RWPE1 (cell line): ENCODE measurements at regions not wholly inside any gene's neighbourhood (a gene's known extent, or its start where the extent isn't known, plus 50 kb on each side); places are given as distances from the start of the nearest gene placed in this dataset.

Source experiments
- CTCF ChIA-PET: fragments of 350-600 bp; sonication (Branson Sonifier 250); formaldehyde crosslinking; extraction: SDS; loops from one replicate; lab custom pipeline; 2021; lab: Yijun Ruan, JAX
- POLR2A ChIA-PET: fragments of 400-600 bp; formaldehyde crosslinking; extraction: SDS; loops from one replicate; lab custom pipeline; 2020; ENCODE audit warnings: antibody characterized with exemption; ENCODE audit not compliant: low non-redundant PET; lab: Yijun Ruan, JAX
- DNase-seq: peaks from one replicate; pipeline ENCODE4 v3.0.0; 2012; ENCODE audit warnings: low spot score
- H3K27ac ChIP-seq: fragments of 450-650 bp; 2 replicates; pipeline ENCODE4 v1.5.1; 2017
- CTCF ChIP-seq: fragments of 450-650 bp; conservative IDR thresholded peaks from 2 replicates; pipeline ENCODE4 v1.5.1; 2017; ENCODE audit warnings: low read depth, mild to moderate bottlenecking

- H3K27ac ChIP-seq: no peak overlapping the region
- POLR2A ChIA-PET: no interaction called here
- no peak for DNase-seq
- CTCF ChIA-PET: no interaction called here
- no peak for TF ChIP-seq CTCF
Observed at GRCh38 chr12:22986997-22987396, 362.0 kb downstream of the ETNK1 start.

GRCh38 chr12:22990501-22990900, 365.5 kb downstream of the ETNK1 start:
- ChIA-PET CTCF (no interaction called here), POLR2A (no interaction called here)
- H3K27ac ChIP-seq: no peak overlapping the region
- no peak for TF ChIP-seq CTCF
- no peak for DNase-seq

- no peak for DNase-seq
- no peak for TF ChIP-seq CTCF
- CTCF ChIA-PET: no interaction called here
- no peak overlapping the region for H3K27ac ChIP-seq
- POLR2A ChIA-PET: interaction anchor here (0.6 kb wide), 1 partner anchor 130 kb away, joined by 8 read pairs; no protein-coding TSS in a partner anchor
Observed at GRCh38 chr12:22991250-22991844, 366.4 kb downstream of the ETNK1 start.

- ChIA-PET CTCF (interaction anchor here (0.8 kb wide), 1 partner anchor 59 kb away, joined by 3 read pairs; no protein-coding TSS in a partner anchor), POLR2A (no interaction called here)
- TF ChIP-seq CTCF: no peak
- DNase-seq: no peak
- H3K27ac ChIP-seq: no peak overlapping the region
Observed at GRCh38 chr12:22993609-22994315, 368.8 kb downstream of the ETNK1 start.

- no peak overlapping the region for H3K27ac ChIP-seq
- TF ChIP-seq CTCF: no peak
- CTCF ChIA-PET: no interaction called here
- POLR2A ChIA-PET: no interaction called here
- no peak for DNase-seq
Observed at GRCh38 chr12:22994316-22994675, 369.3 kb downstream of the ETNK1 start.

GRCh38 chr12:23001487-23001886, 376.5 kb downstream of the ETNK1 start:
- no peak overlapping the region for H3K27ac ChIP-seq
- CTCF ChIA-PET: interaction anchor here (0.5 to 0.6 kb wide), 2 partner anchors 215 to 685 kb away, joined by 3 read pairs; no protein-coding TSS in a partner anchor
- TF ChIP-seq CTCF: no peak
- DNase-seq: no peak
- POLR2A ChIA-PET: no interaction called here
